Adrenal gland (tissue), 9 donors: ENCODE measurements at regions not wholly inside any gene's neighbourhood (a gene's known extent, or its start where the extent isn't known, plus 50 kb on each side); places are given as distances from the start of the nearest gene placed in this dataset.
"Not testable (repeated sequence)": the region's sequence is repeated elsewhere in the genome, so short reads cannot be mapped to it uniquely, and the experiment has no call there.

Source experiments
- DNase-seq, 7 donors: peaks; one replicate each; pipeline ENCODE4 v3.0.0-alpha.2; 2019 to 2020
- H3K27ac ChIP-seq, 5 donors: fragments of 200-600 bp; sonication (generic) in 4 of 5; 1 replicate in 3 of 5; 2 replicates in 2 of 5; pipeline versions ENCODE4 v1.5.1 to v1.8.0; 2016 to 2020; ENCODE audit warnings: mild to moderate bottlenecking in 1 of 5
- H3K27me3 ChIP-seq: fragments of 200-600 bp; 2 replicates; pipeline ENCODE4 v1.8.0; 2021
- H3K36me3 ChIP-seq, 2 donors: fragments of 200-600 bp; replicated peaks in 1 of 2; 1 replicate in 1 of 2; 2 replicates in 1 of 2; pipeline versions ENCODE4 v1.5.1 to v1.8.0; 2018 to 2022
- H3K4me1 ChIP-seq, 2 donors: fragments of 200-600 bp; replicated peaks in 1 of 2; 1 replicate in 1 of 2; 2 replicates in 1 of 2; pipeline versions ENCODE4 v1.5.1 to v1.8.0; 2018 to 2021
- H3K4me3 ChIP-seq, 4 donors: fragments of 200-600 bp; sonication (generic) in 3 of 4; one replicate each; pipeline ENCODE4 v1.5.1; 2016 to 2018
- H3K9me3 ChIP-seq, 3 donors: fragments of 200-600 bp; sonication (generic) in 1 of 3; replicated peaks in 1 of 3; 1 replicate in 2 of 3; 2 replicates in 1 of 3; pipeline versions ENCODE4 v1.5.1 to v1.8.0; 2016 to 2021
- POLR2A ChIP-seq, 2 donors: fragments of 450-650 bp; IDR thresholded peaks; one replicate each; pipeline ENCODE4 v1.6.1; 2017; ENCODE audit warnings: antibody characterized with exemption in 2 of 2, mild to moderate bottlenecking in 2 of 2, moderate library complexity in 1 of 2
- WGBS, 4 donors: extraction: QIAGEN DNeasy Blood & Tissue Kit in 2 of 4; methylation state at CpG; one replicate each; pipeline versions ENCODE4 v1.1.5 to v1.1.7; 2013 to 2017; 5-methylcytosine and 5-hydroxymethylcytosine counted together
- intact Hi-C, 2 donors: fragments of 100-400 bp; cut with DNase I; formaldehyde crosslinking; loops; one replicate each; pipeline versions ENCODE4 v1.14.1 to v1.15.0; 2022 to 2023
- TF ChIP-seq, protein P1 (sequence below), 6 experiments: fragments of 450-650 bp in 4 of 6; fragments of 200-600 bp in 2 of 6; sonication (generic) in 1 of 6; IDR thresholded peaks; 1 replicate in 5 of 6; 2 replicates in 1 of 6; pipeline versions ENCODE4 v1.5.1 to v1.8.0; 2016 to 2021; ENCODE audit warnings: antibody characterized with exemption in 6 of 6, mild to moderate bottlenecking in 2 of 6, moderate library complexity in 1 of 6
- donor health status: healthy with polysubstance abuse.
- donor health status: Bipolar disorder and iron deficiency.
- donor health status: DM: yes; HTN: yes; CAD: no.
- donor health status: DM: no; HTN: no; CAD: no.
- donor health status: DM: no; HTN: no; CAD: no.

DNA sequence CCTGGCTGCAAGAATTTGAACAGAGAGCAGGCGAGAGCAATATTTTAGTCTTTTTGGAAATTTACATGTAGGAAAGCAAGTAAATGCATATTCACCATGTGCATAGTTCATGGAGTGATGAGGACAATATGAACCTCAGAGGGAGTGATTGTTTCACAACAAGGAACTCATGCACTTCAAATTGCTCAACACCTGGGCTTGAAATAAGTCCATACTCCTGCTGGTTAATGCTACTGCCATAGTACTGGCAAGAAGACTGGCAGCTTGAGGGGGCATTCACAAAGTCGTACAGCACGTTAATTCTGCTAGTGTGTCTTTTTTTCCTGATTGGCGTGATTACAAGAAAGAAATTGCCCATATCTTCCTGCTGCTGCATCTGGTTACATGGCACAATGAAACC lies 267.6 kb downstream of the PCDH17 start:
- no peaks in the 10 kb centered on the region for H3K27me3 ChIP-seq
- no peak for DNase-seq
- H3K4me3 ChIP-seq = no peak overlapping the region
- intact Hi-C loops = no loop called here
- H3K4me1 ChIP-seq = no peaks in the 10 kb centered on the region
- H3K27ac ChIP-seq = no peak overlapping the region
- no peaks in the 10 kb centered on the region for H3K36me3 ChIP-seq
- H3K9me3 ChIP-seq = no peaks in the 10 kb centered on the region
- TF ChIP-seq POLR2A (IDR thresholded peaks at IDR 0.05) = no peak
- TF ChIP-seq, protein P1, sequence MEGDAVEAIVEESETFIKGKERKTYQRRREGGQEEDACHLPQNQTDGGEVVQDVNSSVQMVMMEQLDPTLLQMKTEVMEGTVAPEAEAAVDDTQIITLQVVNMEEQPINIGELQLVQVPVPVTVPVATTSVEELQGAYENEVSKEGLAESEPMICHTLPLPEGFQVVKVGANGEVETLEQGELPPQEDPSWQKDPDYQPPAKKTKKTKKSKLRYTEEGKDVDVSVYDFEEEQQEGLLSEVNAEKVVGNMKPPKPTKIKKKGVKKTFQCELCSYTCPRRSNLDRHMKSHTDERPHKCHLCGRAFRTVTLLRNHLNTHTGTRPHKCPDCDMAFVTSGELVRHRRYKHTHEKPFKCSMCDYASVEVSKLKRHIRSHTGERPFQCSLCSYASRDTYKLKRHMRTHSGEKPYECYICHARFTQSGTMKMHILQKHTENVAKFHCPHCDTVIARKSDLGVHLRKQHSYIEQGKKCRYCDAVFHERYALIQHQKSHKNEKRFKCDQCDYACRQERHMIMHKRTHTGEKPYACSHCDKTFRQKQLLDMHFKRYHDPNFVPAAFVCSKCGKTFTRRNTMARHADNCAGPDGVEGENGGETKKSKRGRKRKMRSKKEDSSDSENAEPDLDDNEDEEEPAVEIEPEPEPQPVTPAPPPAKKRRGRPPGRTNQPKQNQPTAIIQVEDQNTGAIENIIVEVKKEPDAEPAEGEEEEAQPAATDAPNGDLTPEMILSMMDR (IDR thresholded peaks at IDR 0.05) = no peak
- WGBS, 4 donors = 46 to 80% (median 67%) methylated on average over 4 of the region's 4 CpGs

DNA sequence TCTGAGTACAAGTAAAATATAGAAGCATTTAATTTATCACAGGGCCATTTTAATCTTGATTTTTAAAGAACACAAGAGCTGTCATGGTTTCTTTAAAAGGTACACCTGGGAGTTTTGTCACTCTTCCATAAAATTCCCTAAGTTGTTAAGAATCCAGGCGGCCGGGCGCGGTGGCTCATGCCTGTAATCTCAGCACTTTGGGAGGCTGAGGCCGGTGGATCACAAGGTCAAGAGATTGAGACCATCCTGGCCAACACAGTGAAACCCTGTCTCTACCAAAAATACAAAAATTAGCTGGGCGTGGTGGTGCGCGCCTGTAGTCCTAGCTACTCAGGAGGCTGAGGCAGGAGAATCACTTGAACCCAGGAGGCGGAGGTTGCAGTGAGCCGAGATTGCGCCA lies 278.3 kb downstream of the PCDH17 start:
- H3K27me3 ChIP-seq, DNase-seq, intact Hi-C loops, H3K36me3 ChIP-seq, H3K4me1 ChIP-seq, H3K4me3 ChIP-seq, H3K9me3 ChIP-seq, H3K27ac ChIP-seq: not testable (repeated sequence)
- 85 to 97% (median 95%) methylated on average over 10 to 11 of the region's 11 CpGs for WGBS, 4 donors

DNA sequence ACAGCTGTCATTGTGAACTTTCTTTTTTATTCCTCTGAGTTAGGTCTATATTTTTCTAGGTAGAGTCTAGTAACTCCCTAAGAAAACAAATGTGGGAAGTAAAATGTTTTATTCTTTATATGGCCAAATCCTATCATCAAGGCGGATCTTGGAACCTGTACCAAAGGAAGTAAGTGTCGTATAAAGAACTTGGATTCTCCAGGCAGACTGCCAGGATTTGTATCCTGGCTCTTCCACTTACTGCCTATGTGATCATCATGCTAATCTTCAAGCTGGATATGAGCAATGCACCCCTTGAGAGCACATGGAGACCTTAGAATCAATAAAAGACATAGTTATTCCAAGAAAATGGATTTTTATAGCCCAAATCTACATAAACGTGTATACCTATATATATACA lies 286.5 kb downstream of the PCDH17 start:
- Histone ChIP-seq H3K27ac (no peak overlapping the region), H3K27me3 (no peaks in the 10 kb centered on the region), H3K4me1 (no peaks in the 10 kb centered on the region), H3K36me3 (no peaks in the 10 kb centered on the region), H3K4me3 (no peak overlapping the region), H3K9me3 (no peaks in the 10 kb centered on the region)
- no peak for DNase-seq
- WGBS, 4 donors = 65 to 68% (median 67%) methylated on average over 3 of the region's 3 CpGs
- intact Hi-C loops = no loop called here
- no peak for TF ChIP-seq POLR2A (IDR thresholded peaks at IDR 0.05)
- TF ChIP-seq, protein P1 (IDR thresholded peaks at IDR 0.05) = no peak

DNA sequence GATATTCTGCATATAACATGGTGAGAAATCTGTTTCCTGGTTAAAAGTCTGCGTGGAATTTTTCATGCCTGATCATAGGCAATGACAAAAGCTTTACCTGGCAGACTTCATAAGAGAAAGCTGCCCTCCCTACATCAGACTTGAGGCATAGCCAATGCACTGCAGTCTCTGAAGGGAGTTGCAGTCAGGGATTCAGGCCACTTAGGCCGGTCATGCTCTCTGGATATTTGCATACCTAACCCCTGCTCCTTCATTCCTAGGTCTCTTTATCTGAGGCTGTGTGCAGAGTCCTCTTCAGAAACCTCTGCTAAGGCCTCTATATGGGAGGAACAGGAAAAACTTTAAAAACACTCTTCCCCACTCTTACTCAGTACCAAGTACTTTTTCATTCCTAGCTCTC lies 287.4 kb downstream of the PCDH17 start:
- Histone ChIP-seq H3K4me1 (no peaks in the 10 kb centered on the region), H3K9me3 (no peaks in the 10 kb centered on the region), H3K27me3 (no peaks in the 10 kb centered on the region), H3K27ac (no peak overlapping the region), H3K4me3 (no peak overlapping the region), H3K36me3 (no peaks in the 10 kb centered on the region)
- intact Hi-C loops = no loop called here
- DNase-seq = no peak
- WGBS, 4 donors = 82 to 92% (median 86%) methylated on average over 2 of the region's 2 CpGs
- TF ChIP-seq, protein P1 (IDR thresholded peaks at IDR 0.05) = no peak
- no peak for TF ChIP-seq POLR2A (IDR thresholded peaks at IDR 0.05)

DNA sequence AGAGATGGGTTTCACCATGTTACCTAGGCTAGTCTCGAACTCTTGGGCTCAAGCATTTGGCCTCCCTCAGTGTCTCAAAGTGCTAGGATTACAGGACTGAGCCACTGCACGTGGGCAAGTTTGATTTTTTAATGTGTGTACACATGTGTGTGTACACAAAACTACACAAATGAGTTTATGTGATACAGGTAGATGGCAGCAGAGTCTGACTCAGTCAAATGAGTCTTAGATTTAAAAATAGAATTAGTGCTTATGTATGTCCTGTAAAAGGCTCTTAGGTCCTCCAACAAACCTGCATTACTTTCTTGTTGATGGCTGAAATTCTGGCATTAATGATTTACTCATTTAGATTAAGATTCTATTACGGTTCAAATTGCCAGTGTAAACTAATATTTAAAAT lies 293.7 kb downstream of the PCDH17 start:
- Histone ChIP-seq H3K4me3 (no peak overlapping the region), H3K36me3 (no peaks in the 10 kb centered on the region), H3K27me3 (no peaks in the 10 kb centered on the region), H3K27ac (no peak overlapping the region), H3K9me3 (no peaks in the 10 kb centered on the region), H3K4me1 (no peaks in the 10 kb centered on the region)
- intact Hi-C loops = no loop called here
- TF ChIP-seq POLR2A (IDR thresholded peaks at IDR 0.05) = no peak
- TF ChIP-seq, protein P1 (IDR thresholded peaks at IDR 0.05) = no peak
- 51 to 74% (median 60%) methylated on average over 3 of the region's 3 CpGs for WGBS, 4 donors
- no peak for DNase-seq
